Activated CD8-positive, alpha-beta T cell treated with anti-CD3 and anti-CD28 coated beads, Interleukin-2, amount 10 ng/mL, durations not matched to agents 7 days and 5 days (primary cell): ENCODE measurements at regions not wholly inside any gene's neighbourhood (a gene's known extent, or its start where the extent isn't known, plus 50 kb on each side); places are given as distances from the start of the nearest gene placed in this dataset.
"Not testable (repeated sequence)": the region's sequence is repeated elsewhere in the genome, so short reads cannot be mapped to it uniquely, and the experiment has no call there.

Experiments
- ATAC-seq: fragments of 150-1000 bp; cut with Tn5 transposase; one replicate; pipeline ENCODE4 v1.10.0; 2021; ENCODE audit warnings: moderate library complexity
- CTCF ChIA-PET: fragments of 350-600 bp; sonication (Branson Sonifier 250); formaldehyde crosslinking; loops from one replicate; lab custom pipeline; 2021; ENCODE audit warnings: antibody characterized with exemption; lab: Charles Lee
- POLR2A ChIA-PET: fragments of 350-600 bp; sonication (Branson Sonifier 250); formaldehyde crosslinking; loops from one replicate; lab custom pipeline; 2021; ENCODE audit warnings: antibody characterized with exemption; lab: Charles Lee
- DNase-seq: peaks from one replicate; pipeline ENCODE4 v3.0.0-alpha.2; 2020
- H3K27ac Mint-ChIP-seq: one replicate; pipeline ENCODE4 v1.8.0; 2021; ENCODE audit warnings: mild to moderate bottlenecking, mixed read lengths
- H3K27me3 Mint-ChIP-seq: one replicate; pipeline ENCODE4 v1.8.0; 2021; ENCODE audit warnings: low read depth, mixed read lengths
- H3K36me3 Mint-ChIP-seq: one replicate; pipeline ENCODE4 v1.8.0; 2021; ENCODE audit warnings: low read depth, mixed read lengths
- H3K4me1 Mint-ChIP-seq: one replicate; pipeline ENCODE4 v1.8.0; 2021; ENCODE audit warnings: low read depth, mixed read lengths
- H3K4me3 Mint-ChIP-seq: one replicate; pipeline ENCODE4 v1.8.0; 2021; ENCODE audit warnings: mild to moderate bottlenecking, mixed read lengths
- H3K9me3 Mint-ChIP-seq: one replicate; pipeline ENCODE4 v1.8.0; 2022; ENCODE audit warnings: mixed read lengths; ENCODE audit not compliant: insufficient read depth

- CTCF ChIA-PET = no interaction called here
Measured at GRCh38 chr9:110030632-110031031, 177.3 kb downstream of the C9orf152 start.

GRCh38 chr9:110031511-110032173 lies 176.3 kb downstream of the C9orf152 start:
- ChIA-PET POLR2A (no interaction called here), CTCF (interaction anchor here (0.6 kb wide), 1 partner anchor 8 kb away, joined by 4 read pairs; no protein-coding TSS in a partner anchor)
- no peak for ATAC-seq
- Mint-ChIP-seq H3K27ac (no peak overlapping the region), H3K4me3 (no peak overlapping the region), H3K36me3 (no peaks in the 10 kb centered on the region), H3K27me3 (peaks cover 10% of the 10 kb centered on the region), H3K4me1 (peaks cover 13% of the 10 kb centered on the region), H3K9me3 (no peaks in the 10 kb centered on the region)
- no peak for DNase-seq

More at GRCh38 chr9:110030632-110031031, 177.3 kb downstream of the C9orf152 start:
- no peaks in the 10 kb centered on the region for H3K36me3 Mint-ChIP-seq
- no peak for DNase-seq
- H3K4me3 Mint-ChIP-seq = no peak overlapping the region
- no peaks in the 10 kb centered on the region for H3K9me3 Mint-ChIP-seq
- H3K4me1 Mint-ChIP-seq = peaks cover 13% of the 10 kb centered on the region
- ATAC-seq = no peak
- POLR2A ChIA-PET = no interaction called here
- H3K27ac Mint-ChIP-seq = no peak overlapping the region
- H3K27me3 Mint-ChIP-seq = peaks cover 12% of the 10 kb centered on the region

GRCh38 chr9:110032532-110032931 lies 175.4 kb downstream of the C9orf152 start:
- ATAC-seq, DNase-seq, H3K4me3 Mint-ChIP-seq, CTCF ChIA-PET, H3K36me3 Mint-ChIP-seq, H3K9me3 Mint-ChIP-seq, H3K27me3 Mint-ChIP-seq, POLR2A ChIA-PET, H3K27ac Mint-ChIP-seq: not testable (repeated sequence)
- H3K4me1 Mint-ChIP-seq = peaks cover 13% of the 10 kb centered on the region

GRCh38 chr9:110033869-110034268 lies 174.1 kb downstream of the C9orf152 start:
- ChIA-PET POLR2A (no interaction called here), CTCF (no interaction called here)
- H3K27ac Mint-ChIP-seq = no peak overlapping the region
- no peaks in the 10 kb centered on the region for H3K9me3 Mint-ChIP-seq
- no peaks in the 10 kb centered on the region for H3K36me3 Mint-ChIP-seq
- peaks cover 13% of the 10 kb centered on the region for H3K4me1 Mint-ChIP-seq
- DNase-seq = no peak
- ATAC-seq = no peak
- H3K4me3 Mint-ChIP-seq = no peak overlapping the region
- peaks cover 9% of the 10 kb centered on the region for H3K27me3 Mint-ChIP-seq

- no peak overlapping the region for H3K27ac Mint-ChIP-seq
- H3K36me3 Mint-ChIP-seq = no peaks in the 10 kb centered on the region
- POLR2A ChIA-PET = no interaction called here
- no peak for ATAC-seq
- H3K4me3 Mint-ChIP-seq = no peak overlapping the region
- no peaks in the 10 kb centered on the region for H3K9me3 Mint-ChIP-seq
- DNase-seq = no peak
- H3K4me1 Mint-ChIP-seq = no peaks in the 10 kb centered on the region
- peaks cover 9% of the 10 kb centered on the region for H3K27me3 Mint-ChIP-seq
- CTCF ChIA-PET = interaction anchor here (0.5 kb wide), 1 partner anchor 134 kb away, joined by 4 read pairs; no protein-coding TSS in a partner anchor
Measured at GRCh38 chr9:110036286-110036685, 171.7 kb downstream of the C9orf152 start.

GRCh38 chr9:110040788-110041187 lies 167.2 kb downstream of the C9orf152 start:
- ATAC-seq (no peak), DNase-seq (no peak)
- no peak overlapping the region for H3K27ac Mint-ChIP-seq
- POLR2A ChIA-PET = no interaction called here
- H3K27me3 Mint-ChIP-seq = peaks cover 12% of the 10 kb centered on the region
- H3K4me3 Mint-ChIP-seq = no peak overlapping the region
- H3K36me3 Mint-ChIP-seq = no peaks in the 10 kb centered on the region
- CTCF ChIA-PET = no interaction called here
- H3K4me1 Mint-ChIP-seq = peaks cover 2% of the 10 kb centered on the region
- H3K9me3 Mint-ChIP-seq = no peaks in the 10 kb centered on the region

GRCh38 chr9:110041452-110041851 lies 166.5 kb downstream of the C9orf152 start:
- Mint-ChIP-seq H3K4me3 (no peak overlapping the region), H3K27ac (no peak overlapping the region), H3K27me3 (peaks cover 12% of the 10 kb centered on the region), H3K4me1 (peaks cover 2% of the 10 kb centered on the region), H3K36me3 (no peaks in the 10 kb centered on the region), H3K9me3 (no peaks in the 10 kb centered on the region)
- DNase-seq = no peak
- POLR2A ChIA-PET = no interaction called here
- ATAC-seq = no peak
- CTCF ChIA-PET = interaction anchor here (1.1 kb wide), 1 partner anchor 224 kb away, joined by 3 read pairs; no protein-coding TSS in a partner anchor

GRCh38 chr9:110047232-110047954 lies 160.6 kb downstream of the C9orf152 start:
- DNase-seq = no peak
- H3K27ac Mint-ChIP-seq = peak overlapping the region; percentile 75
- ChIA-PET POLR2A (interaction anchor here (0.6 to 5.9 kb wide), 2 partner anchors 68 to 103 kb away, joined by 3 to 56 read pairs; no protein-coding TSS in a partner anchor), CTCF (interaction anchor here (0.9 to 6.8 kb wide), 4 partner anchors 12 to 144 kb away, joined by 4 to 69 read pairs (median 10); no protein-coding TSS in a partner anchor)
- H3K9me3 Mint-ChIP-seq = no peaks in the 10 kb centered on the region
- H3K4me1 Mint-ChIP-seq = peaks cover 42% of the 10 kb centered on the region
- peak overlapping the region; percentile 90 for H3K4me3 Mint-ChIP-seq
- no peak for ATAC-seq
- H3K36me3 Mint-ChIP-seq = peaks cover 11% of the 10 kb centered on the region
- H3K27me3 Mint-ChIP-seq = peaks cover 18% of the 10 kb centered on the region

- Mint-ChIP-seq H3K4me1 (peaks cover 47% of the 10 kb centered on the region), H3K27me3 (peaks cover 16% of the 10 kb centered on the region), H3K9me3 (no peaks in the 10 kb centered on the region), H3K4me3 (peak overlapping the region; percentile 90), H3K36me3 (peaks cover 15% of the 10 kb centered on the region), H3K27ac (peak overlapping the region; percentile 75)
- CTCF ChIA-PET = interaction anchor here (0.9 to 6.8 kb wide), 5 partner anchors 11 to 145 kb away, joined by 4 to 69 read pairs (median 6); no protein-coding TSS in a partner anchor
- POLR2A ChIA-PET = interaction anchor here (0.6 to 5.9 kb wide), 2 partner anchors 68 to 102 kb away, joined by 3 to 56 read pairs; no protein-coding TSS in a partner anchor
- DNase-seq = no peak
- peak; percentile 61 for ATAC-seq
Measured at GRCh38 chr9:110047955-110048402, 160.0 kb downstream of the C9orf152 start.

GRCh38 chr9:110048403-110048975 lies 159.5 kb downstream of the C9orf152 start:
- H3K4me3 Mint-ChIP-seq = peak overlapping the region; percentile 90
- peaks cover 15% of the 10 kb centered on the region for H3K27me3 Mint-ChIP-seq
- POLR2A ChIA-PET = interaction anchor here (0.6 to 5.9 kb wide), 4 partner anchors 69 to 105 kb away, joined by 3 to 56 read pairs (median 8); no protein-coding TSS in a partner anchor
- ATAC-seq (peak; percentile 95), DNase-seq (peak; percentile 84)
- H3K4me1 Mint-ChIP-seq = peaks cover 48% of the 10 kb centered on the region
- CTCF ChIA-PET = interaction anchor here (1.5 to 6.8 kb wide), 4 partner anchors 96 to 145 kb away, joined by 5 to 69 read pairs (median 11); no protein-coding TSS in a partner anchor
- H3K9me3 Mint-ChIP-seq = no peaks in the 10 kb centered on the region
- peaks cover 15% of the 10 kb centered on the region for H3K36me3 Mint-ChIP-seq
- H3K27ac Mint-ChIP-seq = peak overlapping the region; percentile 75

- Mint-ChIP-seq H3K4me3 (peak overlapping the region; percentile 90), H3K27ac (peak overlapping the region; percentile 64), H3K9me3 (no peaks in the 10 kb centered on the region), H3K36me3 (peaks cover 15% of the 10 kb centered on the region), H3K4me1 (peaks cover 49% of the 10 kb centered on the region), H3K27me3 (peaks cover 15% of the 10 kb centered on the region)
- ChIA-PET CTCF (interaction anchor here (1.5 to 6.8 kb wide), 5 partner anchors 9 to 146 kb away, joined by 3 to 69 read pairs (median 6); no protein-coding TSS in a partner anchor), POLR2A (interaction anchor here (0.9 to 5.9 kb wide), 5 partner anchors 81 to 108 kb away, joined by 5 to 56 read pairs (median 11); no protein-coding TSS in a partner anchor)
- ATAC-seq = peak; percentile 13
- peak; percentile 22 for DNase-seq
Measured at GRCh38 chr9:110048976-110049698, 158.8 kb downstream of the C9orf152 start.
